ENCODE measurements at regions not wholly inside any gene's neighbourhood (a gene's known extent, or its start where the extent isn't known, plus 50 kb on each side); places are given as distances from the start of the nearest gene placed in this dataset.

DNA sequence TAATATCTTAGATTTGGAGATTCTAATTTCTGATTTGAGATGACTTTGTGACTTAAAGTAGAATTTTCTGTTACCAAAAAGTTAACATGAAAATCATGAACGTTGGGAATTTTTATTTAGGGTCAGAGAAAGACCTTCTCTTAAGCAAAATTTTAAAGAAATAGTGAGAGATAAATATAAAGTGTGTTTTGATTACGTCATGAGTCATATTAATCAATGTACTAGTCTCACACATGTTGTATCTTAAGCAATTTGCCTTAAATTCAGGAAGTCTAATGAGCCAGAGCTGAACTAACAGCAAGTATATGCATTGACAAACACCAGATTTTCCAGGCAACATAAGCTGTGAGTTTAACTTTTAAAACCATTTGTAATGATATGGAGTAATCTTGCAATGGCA is 765.5 kb upstream of the SORCS1 start:
- no peaks in the 10 kb centered on the region for H3K4me1 ChIP-seq
- no peak for DNase-seq
- no peak overlapping the region for H3K27ac ChIP-seq
- no peaks in the 10 kb centered on the region for H3K9me3 ChIP-seq
- intact Hi-C loops (cut with DNase I; ENCODE audit: low total_unique reads), result no loop called here
- no peaks in the 10 kb centered on the region for H3K36me3 ChIP-seq (ENCODE audit: low read depth, missing control alignments)
- no peak for TF ChIP-seq POLR2A (IDR thresholded peaks at IDR 0.05)
- TF ChIP-seq, protein P1, sequence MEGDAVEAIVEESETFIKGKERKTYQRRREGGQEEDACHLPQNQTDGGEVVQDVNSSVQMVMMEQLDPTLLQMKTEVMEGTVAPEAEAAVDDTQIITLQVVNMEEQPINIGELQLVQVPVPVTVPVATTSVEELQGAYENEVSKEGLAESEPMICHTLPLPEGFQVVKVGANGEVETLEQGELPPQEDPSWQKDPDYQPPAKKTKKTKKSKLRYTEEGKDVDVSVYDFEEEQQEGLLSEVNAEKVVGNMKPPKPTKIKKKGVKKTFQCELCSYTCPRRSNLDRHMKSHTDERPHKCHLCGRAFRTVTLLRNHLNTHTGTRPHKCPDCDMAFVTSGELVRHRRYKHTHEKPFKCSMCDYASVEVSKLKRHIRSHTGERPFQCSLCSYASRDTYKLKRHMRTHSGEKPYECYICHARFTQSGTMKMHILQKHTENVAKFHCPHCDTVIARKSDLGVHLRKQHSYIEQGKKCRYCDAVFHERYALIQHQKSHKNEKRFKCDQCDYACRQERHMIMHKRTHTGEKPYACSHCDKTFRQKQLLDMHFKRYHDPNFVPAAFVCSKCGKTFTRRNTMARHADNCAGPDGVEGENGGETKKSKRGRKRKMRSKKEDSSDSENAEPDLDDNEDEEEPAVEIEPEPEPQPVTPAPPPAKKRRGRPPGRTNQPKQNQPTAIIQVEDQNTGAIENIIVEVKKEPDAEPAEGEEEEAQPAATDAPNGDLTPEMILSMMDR (IDR thresholded peaks at IDR 0.05), result no peak
- 62 to 75% methylated on average over 2 of the region's 2 CpGs for WGBS, 2 donors
- H3K27me3 ChIP-seq, result no peaks in the 10 kb centered on the region
- H3K4me3 ChIP-seq, result no peak overlapping the region

DNA sequence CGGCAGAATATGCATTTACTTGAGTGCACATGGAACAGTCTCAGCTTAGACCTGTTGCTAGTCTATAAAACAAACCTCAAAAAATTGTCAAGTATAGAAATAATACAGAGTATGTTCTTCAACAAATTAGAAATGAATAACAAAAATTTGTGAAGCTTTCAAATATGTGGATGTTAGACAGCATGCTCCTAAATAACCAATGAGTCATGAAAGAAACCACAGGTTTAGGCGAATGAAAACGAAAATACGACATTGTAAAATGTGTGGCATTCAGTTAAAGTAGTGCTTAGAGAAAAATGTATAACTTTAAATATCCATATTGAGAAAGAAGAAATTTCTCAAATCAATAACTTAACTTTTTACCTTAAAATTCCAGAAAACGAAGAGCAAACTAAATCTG is 760.0 kb upstream of the SORCS1 start:
- no peaks in the 10 kb centered on the region for H3K36me3 ChIP-seq (ENCODE audit: low read depth, missing control alignments)
- intact Hi-C loops (cut with DNase I; ENCODE audit: low total_unique reads), result no loop called here

DNA sequence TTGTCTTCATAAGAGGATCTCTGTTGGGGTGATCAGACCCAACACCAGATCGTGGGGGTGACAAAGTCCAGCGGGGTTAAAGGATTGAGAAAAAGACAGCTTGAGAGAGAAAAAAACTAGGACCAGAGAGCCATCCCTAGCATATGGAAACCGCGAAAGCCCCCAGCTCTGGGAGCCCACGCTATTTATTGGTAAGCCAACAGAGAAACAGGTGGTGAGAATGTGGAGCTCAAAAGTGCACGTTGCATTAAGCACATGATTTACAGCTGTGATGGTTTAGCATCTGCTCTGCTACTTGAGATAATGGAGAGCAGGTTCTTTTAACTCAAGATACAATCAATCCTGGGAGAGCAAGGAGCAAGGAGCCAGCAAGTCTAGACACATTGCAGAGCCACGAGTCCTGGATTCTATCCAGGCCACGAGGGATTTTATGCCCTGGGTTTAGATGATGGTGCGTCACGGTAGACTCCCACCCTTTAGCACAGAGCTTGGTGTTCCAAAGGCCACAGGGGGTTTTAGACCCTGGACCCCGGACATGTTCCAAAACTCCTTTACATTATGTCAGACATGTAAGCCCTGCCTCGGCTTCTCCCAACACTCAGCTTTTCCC is 755.2 kb upstream of the SORCS1 start:
- H3K27me3 ChIP-seq, result no peaks in the 10 kb centered on the region
- intact Hi-C loops (cut with DNase I; ENCODE audit: low total_unique reads), result no loop called here
- no peak for DNase-seq
- WGBS, 2 donors, result 82 to 84% methylated on average over 12 of the region's 12 CpGs
- TF ChIP-seq, protein P1 (IDR thresholded peaks at IDR 0.05), result no peak
- no peak for TF ChIP-seq POLR2A (IDR thresholded peaks at IDR 0.05)
- H3K9me3 ChIP-seq, result no peaks in the 10 kb centered on the region
- H3K36me3 ChIP-seq (ENCODE audit: low read depth, missing control alignments), result no peaks in the 10 kb centered on the region
- H3K4me3 ChIP-seq, result no peak overlapping the region
- H3K27ac ChIP-seq, result no peak overlapping the region
- H3K4me1 ChIP-seq, result peaks cover under 1% of the 10 kb centered on the region

More for the DNA sequence above, 760.0 kb upstream of the SORCS1 start:
- Histone ChIP-seq H3K4me3 (no peak overlapping the region), H3K9me3 (no peaks in the 10 kb centered on the region), H3K27ac (no peak overlapping the region), H3K4me1 (no peaks in the 10 kb centered on the region), H3K27me3 (no peaks in the 10 kb centered on the region)
- no peak for TF ChIP-seq POLR2A (IDR thresholded peaks at IDR 0.05)
- TF ChIP-seq, protein P1 (IDR thresholded peaks at IDR 0.05), result no peak
- no peak for DNase-seq
- WGBS, 2 donors, result 93 to 95% methylated on average over 5 of the region's 5 CpGs

DNA sequence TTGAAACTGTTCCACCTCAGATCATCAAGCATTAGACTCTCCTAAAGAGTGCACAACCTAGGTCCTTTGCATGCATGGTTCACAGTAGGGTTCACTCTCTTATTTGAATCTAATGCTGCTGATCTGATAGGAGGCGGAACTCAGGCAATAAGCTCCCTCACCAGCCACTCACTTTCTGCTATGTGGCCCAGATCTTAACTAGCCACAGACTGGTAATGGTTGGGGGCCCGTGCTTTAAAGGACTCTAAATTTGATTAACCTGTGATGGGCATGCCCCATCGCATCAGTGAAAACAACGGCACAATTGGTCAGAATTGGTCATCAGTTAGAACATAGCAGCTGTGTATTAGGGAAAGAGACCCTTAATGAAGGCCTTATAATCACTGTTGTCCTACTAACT is 753.7 kb upstream of the SORCS1 start:
- Histone ChIP-seq H3K27ac (no peak overlapping the region), H3K9me3 (no peaks in the 10 kb centered on the region), H3K27me3 (no peaks in the 10 kb centered on the region), H3K4me1 (peaks cover 8% of the 10 kb centered on the region), H3K4me3 (no peak overlapping the region), H3K36me3 (ENCODE audit: low read depth, missing control alignments) (no peaks in the 10 kb centered on the region)
- TF ChIP-seq POLR2A (IDR thresholded peaks at IDR 0.05), result no peak
- no peak for DNase-seq
- intact Hi-C loops (cut with DNase I; ENCODE audit: low total_unique reads), result no loop called here
- WGBS, 2 donors, result 86 to 95% methylated on average over 4 of the region's 4 CpGs

DNA sequence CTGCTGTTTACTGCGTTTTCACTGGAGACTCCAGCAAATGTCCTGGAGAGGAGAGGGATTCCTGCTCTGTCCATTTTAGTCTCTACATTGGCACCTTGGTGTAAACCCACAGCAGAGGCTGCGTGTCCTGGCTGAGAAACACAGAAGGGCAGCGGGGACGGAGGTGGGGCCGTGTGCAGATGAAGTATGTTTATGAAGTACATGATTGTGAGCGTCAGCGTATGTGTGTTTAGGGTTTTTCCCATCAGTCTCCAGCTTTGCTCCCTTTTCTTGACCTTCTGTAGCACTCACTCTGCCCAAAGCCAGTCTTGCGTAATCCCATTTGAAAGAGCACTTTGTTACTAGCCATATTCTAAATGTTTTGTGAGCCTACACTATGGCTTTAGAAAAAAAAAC is 750.7 kb upstream of the SORCS1 start:
- H3K36me3 ChIP-seq (ENCODE audit: low read depth, missing control alignments), result no peaks in the 10 kb centered on the region
- intact Hi-C loops (cut with DNase I; ENCODE audit: low total_unique reads), result no loop called here
- H3K4me1 ChIP-seq, result peaks cover 8% of the 10 kb centered on the region
- H3K4me3 ChIP-seq, result peak overlapping the region; percentile 31 to 65
- H3K27ac ChIP-seq, result no peak overlapping the region
- DNase-seq, result peak; percentile 22
- no peaks in the 10 kb centered on the region for H3K9me3 ChIP-seq
- no peaks in the 10 kb centered on the region for H3K27me3 ChIP-seq
- 11 to 15% methylated on average over 7 to 8 of the region's 8 CpGs for WGBS, 2 donors
- no peak for TF ChIP-seq POLR2A (IDR thresholded peaks at IDR 0.05)
- TF ChIP-seq, protein P1 (IDR thresholded peaks at IDR 0.05), result no peak

All from testis (tissue), 2 donors.